HEK293 (cell line): ENCODE measurements at regions not wholly inside any gene's neighbourhood (a gene's known extent, or its start where the extent isn't known, plus 50 kb on each side); places are given as distances from the start of the nearest gene placed in this dataset.

Experiments
- CTCF ChIA-PET: fragments of 350-600 bp; formaldehyde crosslinking; extraction: SDS; loops from one replicate; lab custom pipeline; 2021; ENCODE audit warnings: antibody characterized with exemption; lab: Yijun Ruan, JAX
- POLR2A ChIA-PET: fragments of 300-600 bp; formaldehyde crosslinking; extraction: SDS; loops from one replicate; lab custom pipeline; 2020; ENCODE audit warnings: antibody characterized with exemption, inconsistent platforms; lab: Yijun Ruan, JAX
- H3K27ac ChIP-seq: fragments of 200-500 bp; sonication (Bioruptor generic); 2 replicates; pipeline ENCODE4 v1.5.1; 2014; ENCODE audit warnings: low read depth, low read length, control low read depth, inconsistent platforms; ENCODE audit errors: extremely low read depth
- H3K36me3 ChIP-seq, 2 experiments: fragments of 200-500 bp in 1 of 2; sonication (Bioruptor generic) in 1 of 2; 1 replicate in 1 of 2; 2 replicates in 1 of 2; pipeline ENCODE4 v1.5.1; 2014 to 2017; ENCODE audit warnings: inconsistent platforms in 2 of 2, low read length in 2 of 2; ENCODE audit not compliant: control insufficient read depth in 2 of 2, insufficient read depth in 1 of 2
- H3K4me1 ChIP-seq: fragments of 200-500 bp; sonication (Bioruptor generic); 2 replicates; pipeline ENCODE4 v1.5.1; 2014; ENCODE audit warnings: mild to moderate bottlenecking, low read length, inconsistent platforms; ENCODE audit not compliant: control insufficient read depth, insufficient read depth
- H3K4me3 ChIP-seq: 2 replicates; pipeline ENCODE4 v1.5.1; 2011; ENCODE audit warnings: low read depth, mild to moderate bottlenecking, control low read depth, low read length, moderate library complexity
- H3K9me3 ChIP-seq: fragments of 200-500 bp; sonication (Bioruptor generic); 2 replicates; pipeline ENCODE4 v1.5.1; 2014; ENCODE audit warnings: low read depth, low read length, inconsistent platforms; ENCODE audit not compliant: control insufficient read depth, insufficient read depth
- SCRT1 ChIP-seq: fragments of 450-650 bp; formaldehyde crosslinking; IDR thresholded peaks from 2 replicates; pipeline ENCODE4 v1.5.1; 2016; ENCODE audit warnings: missing biosample characterization, missing genetic modification characterization, borderline replicate concordance
- ZBTB20 ChIP-seq: fragments of 450-650 bp; formaldehyde crosslinking; IDR thresholded peaks from 2 replicates; pipeline ENCODE4 v1.5.1; 2016; ENCODE audit warnings: missing biosample characterization, missing genetic modification characterization
- ZFP3 ChIP-seq: fragments of 450-650 bp; formaldehyde crosslinking; IDR thresholded peaks from 2 replicates; pipeline ENCODE4 v1.5.1; 2016; ENCODE audit warnings: low read depth, missing biosample characterization, missing genetic modification characterization
- ZNF133 ChIP-seq: fragments of 450-650 bp; formaldehyde crosslinking; IDR thresholded peaks from 2 replicates; pipeline ENCODE4 v1.5.1; 2016; ENCODE audit warnings: missing biosample characterization, missing genetic modification characterization
- ZNF175 ChIP-seq: fragments of 450-650 bp; formaldehyde crosslinking; IDR thresholded peaks from 2 replicates; pipeline ENCODE4 v1.5.1; 2016; ENCODE audit warnings: missing biosample characterization, missing genetic modification characterization
- ZNF211 ChIP-seq: fragments of 450-650 bp; formaldehyde crosslinking; IDR thresholded peaks from 2 replicates; pipeline ENCODE4 v1.5.1; 2016; ENCODE audit warnings: low read depth, missing biosample characterization, missing genetic modification characterization
- ZNF214 ChIP-seq: fragments of 450-650 bp; formaldehyde crosslinking; IDR thresholded peaks from 2 replicates; pipeline ENCODE4 v1.5.1; 2017; ENCODE audit warnings: missing biosample characterization, mild to moderate bottlenecking, missing genetic modification characterization, borderline replicate concordance
- ZNF23 ChIP-seq: fragments of 450-650 bp; formaldehyde crosslinking; IDR thresholded peaks from 2 replicates; pipeline ENCODE4 v1.5.1; 2016; ENCODE audit warnings: missing biosample characterization, missing genetic modification characterization, borderline replicate concordance
- ZNF404 ChIP-seq: fragments of 450-650 bp; formaldehyde crosslinking; IDR thresholded peaks from 2 replicates; pipeline ENCODE4 v1.5.1; 2017; ENCODE audit warnings: missing biosample characterization, missing genetic modification characterization
- ZNF510 ChIP-seq: fragments of 450-650 bp; formaldehyde crosslinking; IDR thresholded peaks from 2 replicates; pipeline ENCODE4 v1.5.1; 2018; ENCODE audit warnings: mild to moderate bottlenecking, missing genetic modification characterization, missing biosample characterization; ENCODE audit not compliant: insufficient replicate concordance
- ZNF558 ChIP-seq: fragments of 450-650 bp; formaldehyde crosslinking; IDR thresholded peaks from 2 replicates; pipeline ENCODE4 v1.5.1; 2016; ENCODE audit warnings: missing biosample characterization, missing genetic modification characterization
- ZNF626 ChIP-seq: fragments of 450-650 bp; sonication (Bioruptor Pico); formaldehyde crosslinking; IDR thresholded peaks from 2 replicates; pipeline ENCODE4 v1.5.1; 2018; ENCODE audit warnings: missing biosample characterization, missing genetic modification characterization, inconsistent platforms
- ZNF692 ChIP-seq: fragments of 450-650 bp; formaldehyde crosslinking; IDR thresholded peaks from 2 replicates; pipeline ENCODE4 v1.5.1; 2016; ENCODE audit warnings: missing biosample characterization, missing genetic modification characterization
- ZNF830 ChIP-seq: fragments of 450-650 bp; IDR thresholded peaks from 2 replicates; pipeline ENCODE4 v1.5.0; 2018; ENCODE audit warnings: missing biosample characterization, missing genetic modification characterization, low read depth, mild to moderate bottlenecking, moderate library complexity
- TF ChIP-seq, protein P1 (sequence below): fragments of 450-650 bp; formaldehyde crosslinking; IDR thresholded peaks from 2 replicates; pipeline ENCODE4 v1.5.1; 2017; ENCODE audit warnings: missing biosample characterization, missing genetic modification characterization
- TF ChIP-seq, protein P2 (sequence below): fragments of 450-650 bp; formaldehyde crosslinking; IDR thresholded peaks from 2 replicates; pipeline ENCODE4 v1.5.1; 2016; ENCODE audit warnings: missing biosample characterization, missing genetic modification characterization
- TF ChIP-seq, protein P3 (sequence below): fragments of 450-650 bp; formaldehyde crosslinking; optimal IDR thresholded peaks from 2 replicates; pipeline ENCODE3; 2016; ENCODE audit warnings: missing biosample characterization, mild to moderate bottlenecking, missing genetic modification characterization
- TF ChIP-seq, protein P4 (sequence below): fragments of 450-650 bp; formaldehyde crosslinking; IDR thresholded peaks from 2 replicates; pipeline ENCODE4; 2016; ENCODE audit warnings: missing biosample characterization, missing genetic modification characterization

DNA sequence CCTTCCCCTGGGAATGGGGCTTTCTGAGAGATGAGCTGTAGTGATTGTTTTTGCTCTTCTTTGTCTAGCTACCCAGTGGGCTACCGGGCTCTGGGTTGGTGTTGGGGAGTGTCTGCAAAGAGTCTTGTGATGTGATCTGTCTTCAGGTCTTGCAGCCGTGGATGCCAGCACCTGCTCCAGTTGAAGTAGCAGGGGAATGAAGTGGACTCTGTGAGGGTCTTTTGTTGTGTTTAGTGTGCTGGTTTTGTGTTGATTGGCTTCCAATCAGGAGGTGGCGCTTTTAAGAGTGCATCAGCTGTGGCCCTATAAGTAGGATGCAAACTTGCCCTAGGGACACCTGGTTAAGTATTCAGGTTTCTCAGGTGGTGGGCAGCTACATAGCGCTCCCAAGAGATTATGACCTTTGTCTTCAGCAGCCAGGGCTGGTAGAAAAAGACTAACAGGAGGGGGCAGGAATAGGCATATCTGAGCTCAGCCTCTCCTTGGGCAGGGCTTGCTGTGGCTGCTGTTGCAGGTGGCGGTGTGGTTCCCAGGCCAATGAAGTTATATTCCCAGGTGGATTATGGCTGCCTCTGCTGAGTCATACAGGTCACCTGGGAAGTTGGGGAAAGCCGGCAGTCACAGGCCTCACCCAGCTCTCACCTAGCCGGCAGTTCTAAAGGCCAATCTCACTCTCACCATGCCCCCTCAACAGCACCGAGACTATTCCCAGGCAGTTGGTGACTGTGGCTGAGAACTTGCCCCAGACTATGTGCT is 315.7 kb upstream of the C11orf87 start (continued):
- TF ChIP-seq ZNF558 (tag by site-specific recombination) (no peak), SCRT1 (no peak), ZNF214 (tag by site-specific recombination) (no peak), ZNF175 (tag by site-specific recombination) (no peak), ZNF23 (tag by site-specific recombination) (no peak)
- TF ChIP-seq, protein P1, sequence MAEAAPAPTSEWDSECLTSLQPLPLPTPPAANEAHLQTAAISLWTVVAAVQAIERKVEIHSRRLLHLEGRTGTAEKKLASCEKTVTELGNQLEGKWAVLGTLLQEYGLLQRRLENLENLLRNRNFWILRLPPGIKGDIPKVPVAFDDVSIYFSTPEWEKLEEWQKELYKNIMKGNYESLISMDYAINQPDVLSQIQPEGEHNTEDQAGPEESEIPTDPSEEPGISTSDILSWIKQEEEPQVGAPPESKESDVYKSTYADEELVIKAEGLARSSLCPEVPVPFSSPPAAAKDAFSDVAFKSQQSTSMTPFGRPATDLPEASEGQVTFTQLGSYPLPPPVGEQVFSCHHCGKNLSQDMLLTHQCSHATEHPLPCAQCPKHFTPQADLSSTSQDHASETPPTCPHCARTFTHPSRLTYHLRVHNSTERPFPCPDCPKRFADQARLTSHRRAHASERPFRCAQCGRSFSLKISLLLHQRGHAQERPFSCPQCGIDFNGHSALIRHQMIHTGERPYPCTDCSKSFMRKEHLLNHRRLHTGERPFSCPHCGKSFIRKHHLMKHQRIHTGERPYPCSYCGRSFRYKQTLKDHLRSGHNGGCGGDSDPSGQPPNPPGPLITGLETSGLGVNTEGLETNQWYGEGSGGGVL, result no peak
- TF ChIP-seq, protein P2, sequence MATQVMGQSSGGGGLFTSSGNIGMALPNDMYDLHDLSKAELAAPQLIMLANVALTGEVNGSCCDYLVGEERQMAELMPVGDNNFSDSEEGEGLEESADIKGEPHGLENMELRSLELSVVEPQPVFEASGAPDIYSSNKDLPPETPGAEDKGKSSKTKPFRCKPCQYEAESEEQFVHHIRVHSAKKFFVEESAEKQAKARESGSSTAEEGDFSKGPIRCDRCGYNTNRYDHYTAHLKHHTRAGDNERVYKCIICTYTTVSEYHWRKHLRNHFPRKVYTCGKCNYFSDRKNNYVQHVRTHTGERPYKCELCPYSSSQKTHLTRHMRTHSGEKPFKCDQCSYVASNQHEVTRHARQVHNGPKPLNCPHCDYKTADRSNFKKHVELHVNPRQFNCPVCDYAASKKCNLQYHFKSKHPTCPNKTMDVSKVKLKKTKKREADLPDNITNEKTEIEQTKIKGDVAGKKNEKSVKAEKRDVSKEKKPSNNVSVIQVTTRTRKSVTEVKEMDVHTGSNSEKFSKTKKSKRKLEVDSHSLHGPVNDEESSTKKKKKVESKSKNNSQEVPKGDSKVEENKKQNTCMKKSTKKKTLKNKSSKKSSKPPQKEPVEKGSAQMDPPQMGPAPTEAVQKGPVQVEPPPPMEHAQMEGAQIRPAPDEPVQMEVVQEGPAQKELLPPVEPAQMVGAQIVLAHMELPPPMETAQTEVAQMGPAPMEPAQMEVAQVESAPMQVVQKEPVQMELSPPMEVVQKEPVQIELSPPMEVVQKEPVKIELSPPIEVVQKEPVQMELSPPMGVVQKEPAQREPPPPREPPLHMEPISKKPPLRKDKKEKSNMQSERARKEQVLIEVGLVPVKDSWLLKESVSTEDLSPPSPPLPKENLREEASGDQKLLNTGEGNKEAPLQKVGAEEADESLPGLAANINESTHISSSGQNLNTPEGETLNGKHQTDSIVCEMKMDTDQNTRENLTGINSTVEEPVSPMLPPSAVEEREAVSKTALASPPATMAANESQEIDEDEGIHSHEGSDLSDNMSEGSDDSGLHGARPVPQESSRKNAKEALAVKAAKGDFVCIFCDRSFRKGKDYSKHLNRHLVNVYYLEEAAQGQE, result no peak

DNA sequence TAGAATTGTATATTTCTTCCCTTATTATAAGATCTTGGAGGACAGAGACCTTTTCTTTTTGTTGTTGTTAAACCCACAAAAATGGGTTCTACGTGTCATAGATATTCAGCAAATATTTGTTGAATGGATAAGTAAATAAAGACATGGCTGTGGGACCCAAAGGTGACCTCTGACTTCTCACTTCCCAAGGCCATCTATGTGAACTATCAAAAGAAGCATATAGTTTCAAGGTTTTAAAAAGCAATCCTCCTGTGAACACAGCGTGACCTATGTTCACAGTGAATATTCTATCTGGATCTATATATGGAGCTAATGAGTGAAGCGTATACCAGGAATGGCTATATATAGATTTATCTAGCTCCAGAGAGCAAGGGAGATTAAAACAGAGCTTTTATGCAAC is 312.8 kb upstream of the C11orf87 start:
- no peaks in the 10 kb centered on the region for H3K36me3 ChIP-seq
- TF ChIP-seq ZNF23 (tag by site-specific recombination) (no peak), ZNF626 (tag by site-specific recombination) (no peak), ZNF692 (tag by site-specific recombination) (no peak), ZNF404 (no peak), ZBTB20 (tag by site-specific recombination) (no peak), ZNF510 (tag by site-specific recombination) (no peak), ZNF211 (tag by site-specific recombination) (no peak), ZFP3 (tag by site-specific recombination) (no peak), ZNF133 (tag by site-specific recombination) (no peak), ZNF830 (tag by site-specific recombination) (no peak)
- TF ChIP-seq, protein P3, sequence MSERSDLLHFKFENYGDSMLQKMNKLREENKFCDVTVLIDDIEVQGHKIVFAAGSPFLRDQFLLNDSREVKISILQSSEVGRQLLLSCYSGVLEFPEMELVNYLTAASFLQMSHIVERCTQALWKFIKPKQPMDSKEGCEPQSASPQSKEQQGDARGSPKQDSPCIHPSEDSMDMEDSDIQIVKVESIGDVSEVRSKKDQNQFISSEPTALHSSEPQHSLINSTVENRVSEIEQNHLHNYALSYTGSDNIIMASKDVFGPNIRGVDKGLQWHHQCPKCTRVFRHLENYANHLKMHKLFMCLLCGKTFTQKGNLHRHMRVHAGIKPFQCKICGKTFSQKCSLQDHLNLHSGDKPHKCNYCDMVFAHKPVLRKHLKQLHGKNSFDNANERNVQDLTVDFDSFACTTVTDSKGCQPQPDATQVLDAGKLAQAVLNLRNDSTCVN (tag by site-specific recombination), result no peak
- TF ChIP-seq, protein P4, sequence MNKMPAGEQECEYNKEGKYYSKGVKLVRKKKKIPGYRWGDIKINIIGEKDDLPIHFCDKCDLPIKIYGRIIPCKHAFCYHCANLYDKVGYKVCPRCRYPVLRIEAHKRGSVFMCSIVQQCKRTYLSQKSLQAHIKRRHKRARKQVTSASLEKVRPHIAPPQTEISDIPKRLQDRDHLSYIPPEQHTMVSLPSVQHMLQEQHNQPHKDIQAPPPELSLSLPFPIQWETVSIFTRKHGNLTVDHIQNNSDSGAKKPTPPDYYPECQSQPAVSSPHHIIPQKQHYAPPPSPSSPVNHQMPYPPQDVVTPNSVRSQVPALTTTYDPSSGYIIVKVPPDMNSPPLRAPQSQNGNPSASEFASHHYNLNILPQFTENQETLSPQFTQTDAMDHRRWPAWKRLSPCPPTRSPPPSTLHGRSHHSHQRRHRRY, result no peak
- H3K4me1 ChIP-seq, result no peaks in the 10 kb centered on the region
- POLR2A ChIA-PET, result no interaction called here
- H3K9me3 ChIP-seq, result no peaks in the 10 kb centered on the region
- CTCF ChIA-PET, result no interaction called here
- no peak overlapping the region for H3K4me3 ChIP-seq
- H3K27ac ChIP-seq, result no peak overlapping the region
